WTC11 (cell line): ENCODE measurements at regions not wholly inside any gene's neighbourhood (a gene's known extent, or its start where the extent isn't known, plus 50 kb on each side); places are given as distances from the start of the nearest gene placed in this dataset.

ENCODE experiments used
- ATAC-seq: fragments of 200-7000 bp; cut with Tn5 transposase; 2 replicates; pipeline ENCODE4 v1.10.0; 2021; ENCODE audit warnings: mild to moderate bottlenecking, moderate library complexity
- CTCF ChIA-PET: fragments of 300-600 bp; sonication (Branson Sonifier 250); formaldehyde crosslinking; loops from one replicate; lab custom pipeline; 2021; ENCODE audit warnings: antibody characterized with exemption; lab: Charles Lee
- POLR2A ChIA-PET: fragments of 350-600 bp; sonication (Branson Sonifier 250); formaldehyde crosslinking; loops from one replicate; lab custom pipeline; 2021; ENCODE audit warnings: antibody characterized with exemption; lab: Charles Lee
- DNase-seq: peaks from one replicate; pipeline ENCODE4 v3.0.0; 2021; ENCODE audit warnings: low spot score
- H3K27ac Mint-ChIP-seq: 2 replicates; pipeline ENCODE4 v1.8.0; 2021; ENCODE audit warnings: mixed read lengths
- H3K27me3 Mint-ChIP-seq: 2 replicates; pipeline ENCODE4 v1.8.0; 2021; ENCODE audit warnings: low read depth, mild to moderate bottlenecking, moderate library complexity, mixed read lengths
- H3K36me3 Mint-ChIP-seq: 2 replicates; pipeline ENCODE4 v1.8.0; 2021; ENCODE audit warnings: mixed read lengths
- H3K4me1 Mint-ChIP-seq: 2 replicates; pipeline ENCODE4 v1.8.0; 2022; ENCODE audit warnings: mixed read lengths
- H3K4me3 Mint-ChIP-seq: 2 replicates; pipeline ENCODE4 v1.8.0; 2021; ENCODE audit warnings: mild to moderate bottlenecking, moderate library complexity, mixed read lengths
- H3K9me3 Mint-ChIP-seq: 2 replicates; pipeline ENCODE4 v1.8.0; 2021; ENCODE audit warnings: mixed read lengths
- E2F4 ChIP-seq: sonication (generic); formaldehyde crosslinking; IDR thresholded peaks from 2 replicates; pipeline ENCODE4 v1.8.1; 2022; ENCODE audit warnings: low read depth, mild to moderate bottlenecking, moderate library complexity, missing genetic modification reagents, borderline replicate concordance
- ELF4 ChIP-seq: sonication (generic); formaldehyde crosslinking; IDR thresholded peaks from 2 replicates; pipeline ENCODE4 v1.8.1; 2022; ENCODE audit warnings: low read depth, mild to moderate bottlenecking, moderate library complexity, missing genetic modification reagents
- ETV6 ChIP-seq: sonication (generic); formaldehyde crosslinking; IDR thresholded peaks from 2 replicates; pipeline ENCODE4 v1.8.1; 2022; ENCODE audit warnings: mild to moderate bottlenecking, missing genetic modification reagents
- GTF2I ChIP-seq: fragments of 250-450 bp; sonication (Bioruptor Pico); conservative IDR thresholded peaks from 2 replicates; pipeline ENCODE4 v1.4.0; 2021; ENCODE audit warnings: mild to moderate bottlenecking
- HMGXB4 ChIP-seq: sonication (generic); formaldehyde crosslinking; IDR thresholded peaks from 2 replicates; pipeline ENCODE4 v1.8.1; 2023; ENCODE audit warnings: mild to moderate bottlenecking, moderate library complexity, missing genetic modification reagents
- MXD4 ChIP-seq: fragments of 250-450 bp; sonication (Bioruptor Pico); IDR thresholded peaks from 2 replicates; pipeline ENCODE4 v1.8.0; 2021; ENCODE audit warnings: mild to moderate bottlenecking, moderate library complexity, borderline replicate concordance
- NFATC4 ChIP-seq: fragments of 250-450 bp; sonication (Bioruptor Pico); IDR thresholded peaks from 2 replicates; pipeline ENCODE4 v1.9.0; 2021; ENCODE audit warnings: mild to moderate bottlenecking
- PRDM15 ChIP-seq: sonication (generic); formaldehyde crosslinking; IDR thresholded peaks from 2 replicates; pipeline ENCODE4 v1.8.0; 2022; ENCODE audit warnings: missing genetic modification reagents
- SOX15 ChIP-seq: fragments of 250-450 bp; sonication (Bioruptor Pico); IDR thresholded peaks from 2 replicates; pipeline ENCODE4 v1.9.0; 2021; ENCODE audit warnings: mild to moderate bottlenecking
- TP53 ChIP-seq: sonication (generic); formaldehyde crosslinking; IDR thresholded peaks from 2 replicates; pipeline ENCODE4 v1.8.1; 2023; ENCODE audit warnings: mild to moderate bottlenecking, missing genetic modification reagents
- ZMAT4 ChIP-seq: fragments of 250-450 bp; sonication (Bioruptor Pico); IDR thresholded peaks from 2 replicates; pipeline ENCODE4 v1.9.0; 2021; ENCODE audit warnings: mild to moderate bottlenecking
- ZNF317 ChIP-seq: sonication (generic); formaldehyde crosslinking; IDR thresholded peaks from 2 replicates; pipeline ENCODE4 v1.8.1; 2023; ENCODE audit warnings: low read depth, mild to moderate bottlenecking, moderate library complexity, missing genetic modification reagents, borderline replicate concordance
- ZNF512 ChIP-seq: sonication (generic); formaldehyde crosslinking; IDR thresholded peaks from 2 replicates; pipeline ENCODE4 v1.8.1; 2022; ENCODE audit warnings: missing genetic modification reagents, borderline replicate concordance
- ZNF671 ChIP-seq: fragments of 250-450 bp; sonication (Bioruptor Pico); IDR thresholded peaks from 2 replicates; pipeline ENCODE4 v1.8.0; 2021; ENCODE audit warnings: mild to moderate bottlenecking
- TF ChIP-seq, protein P1 (sequence below): fragments of 250-450 bp; sonication (Bioruptor Pico); IDR thresholded peaks from 2 replicates; pipeline ENCODE4 v1.9.0; 2021; ENCODE audit warnings: mild to moderate bottlenecking, borderline replicate concordance
- TF ChIP-seq, protein P2 (sequence below): fragments of 250-450 bp; sonication (Bioruptor Pico); conservative IDR thresholded peaks from 2 replicates; pipeline ENCODE4 v1.9.0; 2021; ENCODE audit warnings: mild to moderate bottlenecking
- TF ChIP-seq, protein P3 (sequence below): sonication (generic); formaldehyde crosslinking; IDR thresholded peaks from 2 replicates; pipeline ENCODE4 v1.8.1; 2022; ENCODE audit warnings: mild to moderate bottlenecking, missing genetic modification reagents, moderate library complexity, borderline replicate concordance
- TF ChIP-seq, protein P4 (sequence below): sonication (generic); formaldehyde crosslinking; IDR thresholded peaks from 2 replicates; pipeline ENCODE4 v1.8.0; 2022; ENCODE audit warnings: mild to moderate bottlenecking, missing genetic modification reagents

DNA sequence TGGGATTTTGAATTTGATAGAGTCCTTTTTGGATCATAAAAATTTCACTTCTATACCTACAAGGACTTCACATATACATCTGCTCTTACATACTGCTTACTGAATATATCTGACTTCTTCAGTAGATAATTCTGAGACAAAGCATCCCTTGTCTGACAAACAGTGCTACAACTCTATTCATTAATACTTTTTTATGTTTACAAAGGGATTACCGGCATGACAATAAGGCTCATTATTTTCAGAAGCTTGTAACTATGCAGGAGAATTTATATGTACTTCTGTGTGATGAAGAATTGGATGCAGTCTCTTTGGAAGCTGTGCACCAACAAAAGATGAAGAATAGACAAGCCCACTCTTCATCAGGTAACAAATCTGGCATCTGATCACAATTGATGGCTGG is 1070.3 kb downstream of the STIM2 start:
- Mint-ChIP-seq H3K4me3 (no peak overlapping the region), H3K27me3 (no peaks in the 10 kb centered on the region), H3K27ac (no peak overlapping the region), H3K36me3 (no peaks in the 10 kb centered on the region), H3K4me1 (0 out of 2 replicates have a peak, but pooled peaks cover 3% of the 10 kb centered on the region), H3K9me3 (no peaks in the 10 kb centered on the region)
- no peak for ATAC-seq
- CTCF ChIA-PET: no interaction called here
- POLR2A ChIA-PET: no interaction called here
- DNase-seq: no peak
- no peak for TF ChIP-seq MXD4 (CRISPR knock-in tag)
- TF ChIP-seq ZNF671: no peak
- no peak for TF ChIP-seq ELF4 (CRISPR knock-in tag)
- TF ChIP-seq, protein P1, sequence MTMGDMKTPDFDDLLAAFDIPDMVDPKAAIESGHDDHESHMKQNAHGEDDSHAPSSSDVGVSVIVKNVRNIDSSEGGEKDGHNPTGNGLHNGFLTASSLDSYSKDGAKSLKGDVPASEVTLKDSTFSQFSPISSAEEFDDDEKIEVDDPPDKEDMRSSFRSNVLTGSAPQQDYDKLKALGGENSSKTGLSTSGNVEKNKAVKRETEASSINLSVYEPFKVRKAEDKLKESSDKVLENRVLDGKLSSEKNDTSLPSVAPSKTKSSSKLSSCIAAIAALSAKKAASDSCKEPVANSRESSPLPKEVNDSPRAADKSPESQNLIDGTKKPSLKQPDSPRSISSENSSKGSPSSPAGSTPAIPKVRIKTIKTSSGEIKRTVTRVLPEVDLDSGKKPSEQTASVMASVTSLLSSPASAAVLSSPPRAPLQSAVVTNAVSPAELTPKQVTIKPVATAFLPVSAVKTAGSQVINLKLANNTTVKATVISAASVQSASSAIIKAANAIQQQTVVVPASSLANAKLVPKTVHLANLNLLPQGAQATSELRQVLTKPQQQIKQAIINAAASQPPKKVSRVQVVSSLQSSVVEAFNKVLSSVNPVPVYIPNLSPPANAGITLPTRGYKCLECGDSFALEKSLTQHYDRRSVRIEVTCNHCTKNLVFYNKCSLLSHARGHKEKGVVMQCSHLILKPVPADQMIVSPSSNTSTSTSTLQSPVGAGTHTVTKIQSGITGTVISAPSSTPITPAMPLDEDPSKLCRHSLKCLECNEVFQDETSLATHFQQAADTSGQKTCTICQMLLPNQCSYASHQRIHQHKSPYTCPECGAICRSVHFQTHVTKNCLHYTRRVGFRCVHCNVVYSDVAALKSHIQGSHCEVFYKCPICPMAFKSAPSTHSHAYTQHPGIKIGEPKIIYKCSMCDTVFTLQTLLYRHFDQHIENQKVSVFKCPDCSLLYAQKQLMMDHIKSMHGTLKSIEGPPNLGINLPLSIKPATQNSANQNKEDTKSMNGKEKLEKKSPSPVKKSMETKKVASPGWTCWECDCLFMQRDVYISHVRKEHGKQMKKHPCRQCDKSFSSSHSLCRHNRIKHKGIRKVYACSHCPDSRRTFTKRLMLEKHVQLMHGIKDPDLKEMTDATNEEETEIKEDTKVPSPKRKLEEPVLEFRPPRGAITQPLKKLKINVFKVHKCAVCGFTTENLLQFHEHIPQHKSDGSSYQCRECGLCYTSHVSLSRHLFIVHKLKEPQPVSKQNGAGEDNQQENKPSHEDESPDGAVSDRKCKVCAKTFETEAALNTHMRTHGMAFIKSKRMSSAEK: no peak
- TF ChIP-seq SOX15 (CRISPR knock-in tag): no peak
- TF ChIP-seq, protein P2, sequence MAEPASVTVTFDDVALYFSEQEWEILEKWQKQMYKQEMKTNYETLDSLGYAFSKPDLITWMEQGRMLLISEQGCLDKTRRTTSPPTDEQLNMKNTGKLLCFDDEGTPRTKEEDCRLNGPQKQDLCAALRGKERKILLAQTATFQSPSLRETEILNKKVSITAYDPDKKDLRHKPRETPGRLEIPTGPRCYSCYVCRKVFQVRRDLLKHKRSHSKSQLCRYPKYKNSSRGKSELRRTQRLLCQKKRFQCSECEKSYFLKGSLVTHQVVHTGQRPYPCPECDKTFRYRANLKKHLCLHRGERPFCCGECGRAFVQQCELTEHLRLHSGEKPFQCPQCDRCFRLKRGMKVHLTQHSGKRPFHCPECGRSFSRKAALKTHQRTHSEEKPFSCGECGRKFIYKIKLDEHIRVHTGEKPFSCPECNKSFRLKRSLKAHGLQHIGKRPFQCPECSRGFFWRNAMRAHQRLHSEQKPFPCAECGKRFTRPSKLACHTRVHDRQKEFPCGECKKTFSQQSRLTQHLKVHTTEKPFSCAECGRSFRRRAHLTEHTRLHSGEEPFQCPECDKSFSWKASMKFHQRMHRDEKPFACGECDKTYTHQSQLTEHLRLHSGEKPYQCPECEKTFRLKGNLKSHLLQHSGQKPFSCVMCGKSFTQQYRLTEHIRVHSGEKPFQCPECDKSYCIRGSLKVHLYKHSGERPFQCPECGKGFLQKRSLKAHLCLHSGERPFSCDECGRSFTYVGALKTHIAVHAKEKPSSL (CRISPR knock-in tag): no peak
- TF ChIP-seq TP53 (CRISPR knock-in tag): no peak
- TF ChIP-seq, protein P3, sequence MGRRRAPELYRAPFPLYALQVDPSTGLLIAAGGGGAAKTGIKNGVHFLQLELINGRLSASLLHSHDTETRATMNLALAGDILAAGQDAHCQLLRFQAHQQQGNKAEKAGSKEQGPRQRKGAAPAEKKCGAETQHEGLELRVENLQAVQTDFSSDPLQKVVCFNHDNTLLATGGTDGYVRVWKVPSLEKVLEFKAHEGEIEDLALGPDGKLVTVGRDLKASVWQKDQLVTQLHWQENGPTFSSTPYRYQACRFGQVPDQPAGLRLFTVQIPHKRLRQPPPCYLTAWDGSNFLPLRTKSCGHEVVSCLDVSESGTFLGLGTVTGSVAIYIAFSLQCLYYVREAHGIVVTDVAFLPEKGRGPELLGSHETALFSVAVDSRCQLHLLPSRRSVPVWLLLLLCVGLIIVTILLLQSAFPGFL (CRISPR knock-in tag): no peak
- no peak for TF ChIP-seq PRDM15
- no peak for TF ChIP-seq ETV6 (CRISPR knock-in tag)
- TF ChIP-seq HMGXB4: no peak
- no peak for TF ChIP-seq ZMAT4 (CRISPR knock-in tag)
- TF ChIP-seq NFATC4 (CRISPR knock-in tag): no peak
- TF ChIP-seq GTF2I (CRISPR knock-in tag): no peak
- no peak for TF ChIP-seq ZNF317 (CRISPR knock-in tag)
- TF ChIP-seq ZNF512 (CRISPR knock-in tag): no peak
- TF ChIP-seq, protein P4, sequence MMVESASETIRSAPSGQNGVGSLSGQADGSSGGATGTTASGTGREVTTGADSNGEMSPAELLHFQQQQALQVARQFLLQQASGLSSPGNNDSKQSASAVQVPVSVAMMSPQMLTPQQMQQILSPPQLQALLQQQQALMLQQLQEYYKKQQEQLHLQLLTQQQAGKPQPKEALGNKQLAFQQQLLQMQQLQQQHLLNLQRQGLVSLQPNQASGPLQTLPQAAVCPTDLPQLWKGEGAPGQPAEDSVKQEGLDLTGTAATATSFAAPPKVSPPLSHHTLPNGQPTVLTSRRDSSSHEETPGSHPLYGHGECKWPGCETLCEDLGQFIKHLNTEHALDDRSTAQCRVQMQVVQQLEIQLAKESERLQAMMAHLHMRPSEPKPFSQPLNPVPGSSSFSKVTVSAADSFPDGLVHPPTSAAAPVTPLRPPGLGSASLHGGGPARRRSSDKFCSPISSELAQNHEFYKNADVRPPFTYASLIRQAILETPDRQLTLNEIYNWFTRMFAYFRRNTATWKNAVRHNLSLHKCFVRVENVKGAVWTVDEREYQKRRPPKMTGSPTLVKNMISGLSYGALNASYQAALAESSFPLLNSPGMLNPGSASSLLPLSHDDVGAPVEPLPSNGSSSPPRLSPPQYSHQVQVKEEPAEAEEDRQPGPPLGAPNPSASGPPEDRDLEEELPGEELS (CRISPR knock-in tag): no peak
- no peak for TF ChIP-seq E2F4 (CRISPR knock-in tag)
